ENCODE measurements at regions not wholly inside any gene's neighbourhood (a gene's known extent, or its start where the extent isn't known, plus 50 kb on each side); places are given as distances from the start of the nearest gene placed in this dataset.

DNA sequence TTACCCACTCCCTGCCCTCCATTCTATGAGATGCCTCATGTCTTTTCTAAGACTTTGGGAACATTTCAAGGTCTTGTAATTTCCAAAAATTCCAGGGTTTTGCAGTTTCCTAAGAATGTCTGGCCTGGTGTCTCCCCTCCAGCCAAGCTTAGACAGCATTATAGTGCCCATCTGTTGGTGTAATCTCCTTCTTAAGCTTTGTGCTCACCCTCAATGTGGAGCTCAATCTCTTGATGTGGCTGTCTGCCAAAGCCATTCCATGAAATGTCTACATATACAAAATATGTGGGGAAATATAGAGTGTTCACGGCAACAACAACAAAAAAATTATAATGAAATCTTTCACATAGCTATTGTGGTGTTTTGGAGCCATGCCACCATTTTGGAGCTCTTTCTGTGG is 558.4 kb downstream of the PIK3C3 start:
- TF ChIP-seq EZH2phosphoT487 (IDR thresholded peaks at IDR 0.05; ENCODE audit: borderline replicate concordance, low read length) = no peak
- TF ChIP-seq, protein P1, sequence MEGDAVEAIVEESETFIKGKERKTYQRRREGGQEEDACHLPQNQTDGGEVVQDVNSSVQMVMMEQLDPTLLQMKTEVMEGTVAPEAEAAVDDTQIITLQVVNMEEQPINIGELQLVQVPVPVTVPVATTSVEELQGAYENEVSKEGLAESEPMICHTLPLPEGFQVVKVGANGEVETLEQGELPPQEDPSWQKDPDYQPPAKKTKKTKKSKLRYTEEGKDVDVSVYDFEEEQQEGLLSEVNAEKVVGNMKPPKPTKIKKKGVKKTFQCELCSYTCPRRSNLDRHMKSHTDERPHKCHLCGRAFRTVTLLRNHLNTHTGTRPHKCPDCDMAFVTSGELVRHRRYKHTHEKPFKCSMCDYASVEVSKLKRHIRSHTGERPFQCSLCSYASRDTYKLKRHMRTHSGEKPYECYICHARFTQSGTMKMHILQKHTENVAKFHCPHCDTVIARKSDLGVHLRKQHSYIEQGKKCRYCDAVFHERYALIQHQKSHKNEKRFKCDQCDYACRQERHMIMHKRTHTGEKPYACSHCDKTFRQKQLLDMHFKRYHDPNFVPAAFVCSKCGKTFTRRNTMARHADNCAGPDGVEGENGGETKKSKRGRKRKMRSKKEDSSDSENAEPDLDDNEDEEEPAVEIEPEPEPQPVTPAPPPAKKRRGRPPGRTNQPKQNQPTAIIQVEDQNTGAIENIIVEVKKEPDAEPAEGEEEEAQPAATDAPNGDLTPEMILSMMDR (conservative IDR thresholded peaks at IDR 0.05; ENCODE audit: low read depth, low read length) = no peak
- no peak for TF ChIP-seq EZH2 (IDR thresholded peaks at IDR 0.05; ENCODE audit: low read length, unreplicated experiment)
